HG03457 (cell line): ENCODE measurements at regions not wholly inside any gene's neighbourhood (a gene's known extent, or its start where the extent isn't known, plus 50 kb on each side); places are given as distances from the start of the nearest gene placed in this dataset.

Experiments used
- ATAC-seq: cut with Tn5 transposase; IDR thresholded peaks from one replicate; pipeline ENCODE4 v1.9.1; 2021; ENCODE audit warnings: moderate number of reproducible peaks; ENCODE audit not compliant: unreplicated experiment

DNA sequence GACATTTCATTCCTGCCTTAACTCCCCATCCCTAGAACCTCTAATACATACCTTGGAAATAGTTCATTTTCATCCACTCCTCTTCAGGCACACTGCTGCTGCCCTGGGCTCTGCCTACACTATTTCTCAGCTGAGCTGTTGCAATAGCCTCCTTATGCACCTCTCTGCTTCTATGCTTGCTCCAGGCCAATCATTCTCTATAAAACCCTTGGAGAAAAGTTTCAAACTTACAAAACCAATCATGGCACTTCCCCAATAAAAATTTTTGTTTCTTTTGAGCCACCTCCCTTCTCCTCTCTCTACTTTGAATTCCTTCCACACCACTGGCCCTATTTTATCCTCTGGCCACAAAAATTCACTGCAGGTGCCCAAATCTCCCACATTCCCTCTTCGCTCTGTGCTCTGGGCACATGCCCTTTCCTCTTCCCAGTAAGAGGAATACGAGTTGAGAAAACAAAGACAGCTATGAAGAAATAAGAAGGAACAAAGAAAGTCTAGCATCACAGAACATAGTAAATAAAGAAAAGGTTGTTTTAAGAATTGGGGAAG is 301.4 kb downstream of the ELAVL2 start:
- ATAC-seq = no peak

DNA sequence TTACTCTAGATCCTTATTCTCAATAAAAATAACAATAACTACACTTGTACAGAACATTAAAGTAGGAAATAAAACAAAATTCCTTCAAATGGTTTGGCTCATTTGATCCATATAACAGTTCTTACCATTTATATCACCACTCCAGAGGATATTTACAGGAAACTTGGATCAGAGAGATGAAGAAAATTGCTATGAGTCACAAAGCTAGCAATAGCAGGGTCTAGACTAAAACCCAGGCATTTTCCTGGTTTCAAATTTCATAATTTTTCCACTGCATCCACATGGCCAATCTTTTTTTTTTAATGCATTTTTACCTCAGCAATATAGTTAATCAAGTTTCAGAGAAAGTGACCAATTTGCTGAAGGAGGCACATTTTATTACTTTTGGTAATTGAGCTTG is 299.2 kb downstream of the ELAVL2 start:
- ATAC-seq = no peak

DNA sequence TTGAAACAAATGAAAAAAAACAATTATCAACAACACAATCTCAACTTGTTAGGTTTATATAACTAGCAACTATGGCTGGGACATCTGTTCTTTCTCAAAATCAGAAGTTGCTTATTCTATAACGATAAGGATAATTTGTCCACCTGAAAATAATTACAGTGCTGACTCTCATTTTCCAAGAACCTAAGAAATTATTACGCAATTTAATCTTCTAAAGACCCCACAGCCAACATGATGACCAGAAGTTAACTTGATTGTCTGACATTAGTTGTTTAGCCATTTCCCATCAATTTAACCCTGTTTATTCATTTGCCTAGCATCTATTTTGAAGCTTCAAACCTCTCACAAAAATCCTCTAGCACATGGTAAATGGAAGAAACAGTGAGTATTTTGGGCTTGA is 293.8 kb downstream of the ELAVL2 start:
- no peak for ATAC-seq

DNA sequence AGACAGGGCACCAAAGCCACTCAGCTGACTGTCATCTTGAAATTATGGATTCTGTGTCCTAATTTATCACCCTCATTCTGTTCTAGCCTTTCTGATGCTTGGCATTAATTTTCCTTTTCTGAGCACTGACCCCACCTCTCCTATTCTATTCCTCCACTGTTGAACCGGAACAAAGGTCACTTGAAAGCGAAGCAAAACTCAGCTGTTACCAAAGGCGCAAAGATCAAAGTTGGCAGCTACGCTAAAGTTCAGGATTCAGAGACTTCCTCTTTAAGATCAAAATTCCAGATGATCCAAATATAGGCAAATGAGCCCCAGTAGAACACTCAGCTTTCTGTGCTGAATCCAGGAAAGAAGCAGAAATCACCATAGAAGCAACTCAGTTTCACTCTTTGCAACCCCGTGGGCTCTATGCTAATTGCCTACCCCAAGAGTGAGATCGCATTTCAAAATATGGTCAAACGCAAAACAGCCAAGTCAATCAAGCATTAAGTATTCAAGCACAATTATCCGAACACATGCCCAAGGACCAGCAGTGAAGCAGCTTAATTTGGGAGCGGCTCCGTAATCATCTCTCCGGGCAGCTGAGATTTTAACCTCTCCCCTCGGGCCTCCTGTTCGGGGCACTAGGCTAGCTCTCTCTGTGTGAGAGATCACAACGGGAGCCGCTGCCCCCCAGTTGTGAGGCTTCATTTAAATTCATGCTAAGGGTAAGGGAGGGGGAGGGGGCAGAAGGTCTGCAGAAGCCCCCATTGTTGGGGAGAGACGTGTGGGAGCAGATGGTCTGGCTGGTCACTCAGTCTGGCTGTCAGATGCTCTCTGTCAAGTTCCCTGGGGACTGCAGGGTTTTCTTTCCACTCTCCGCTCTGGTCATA is 288.6 kb downstream of the ELAVL2 start:
- no peak for ATAC-seq

DNA sequence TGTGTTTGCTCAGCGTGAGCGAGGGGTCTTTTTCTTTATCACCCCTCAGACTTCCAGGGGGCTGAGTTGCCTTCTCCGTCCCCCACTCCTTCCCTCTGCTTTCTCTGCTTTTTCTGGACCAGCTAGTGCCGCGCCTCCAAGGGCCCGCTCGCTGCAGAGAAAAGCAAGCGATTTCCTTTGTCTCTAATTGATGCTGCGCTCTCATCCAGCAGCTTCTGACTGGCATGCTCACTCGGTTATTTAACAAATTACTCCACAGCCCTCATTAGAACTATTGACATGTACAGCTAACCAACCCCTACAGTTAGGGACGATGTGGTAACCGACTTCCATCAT is 288.0 kb downstream of the ELAVL2 start:
- no peak for ATAC-seq

DNA sequence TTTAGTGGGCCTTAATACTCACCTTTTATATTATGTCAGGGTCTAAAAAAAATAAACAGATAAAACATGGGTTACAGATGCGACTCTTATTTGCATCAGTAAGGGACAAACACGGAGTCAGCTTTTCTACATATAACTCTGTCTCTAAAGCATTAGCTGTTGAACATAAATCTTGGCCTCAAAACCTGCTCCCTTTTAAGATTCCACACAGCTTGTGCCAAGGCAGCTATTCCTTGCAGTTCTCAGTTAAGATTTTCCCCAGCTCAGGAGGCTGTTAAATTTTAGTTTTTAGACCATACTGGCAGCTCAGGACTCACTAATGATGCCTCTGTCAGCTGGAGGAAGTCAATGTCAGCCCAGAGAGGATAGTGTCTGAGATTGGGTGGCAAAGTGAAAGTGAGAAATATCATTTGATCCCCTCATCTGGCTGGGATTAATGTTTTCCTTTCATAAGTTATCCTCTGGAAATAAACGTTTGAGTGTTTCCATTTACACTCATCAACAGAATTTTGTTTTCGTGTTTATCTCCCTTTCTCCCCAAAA is 287.5 kb downstream of the ELAVL2 start:
- ATAC-seq = no peak

DNA sequence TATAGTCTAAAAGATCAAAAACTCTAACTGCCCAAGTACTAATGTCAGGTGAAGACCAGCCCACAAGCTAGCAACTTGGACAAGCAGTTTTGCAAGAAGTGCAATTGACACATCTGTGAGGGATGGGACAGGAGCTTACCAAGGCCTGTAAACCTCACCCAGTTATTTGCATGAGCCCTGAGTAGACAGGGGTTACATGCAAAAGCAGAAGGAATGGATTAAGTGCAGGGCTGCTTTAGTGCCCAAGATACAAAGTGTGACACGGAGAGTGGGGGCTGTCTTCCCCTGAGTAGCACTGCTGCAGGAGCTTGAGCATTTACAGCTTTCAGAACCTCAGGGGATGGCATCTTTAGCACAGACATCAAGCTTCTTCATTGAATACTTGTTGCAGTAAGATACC is 286.7 kb downstream of the ELAVL2 start:
- ATAC-seq = no peak

DNA sequence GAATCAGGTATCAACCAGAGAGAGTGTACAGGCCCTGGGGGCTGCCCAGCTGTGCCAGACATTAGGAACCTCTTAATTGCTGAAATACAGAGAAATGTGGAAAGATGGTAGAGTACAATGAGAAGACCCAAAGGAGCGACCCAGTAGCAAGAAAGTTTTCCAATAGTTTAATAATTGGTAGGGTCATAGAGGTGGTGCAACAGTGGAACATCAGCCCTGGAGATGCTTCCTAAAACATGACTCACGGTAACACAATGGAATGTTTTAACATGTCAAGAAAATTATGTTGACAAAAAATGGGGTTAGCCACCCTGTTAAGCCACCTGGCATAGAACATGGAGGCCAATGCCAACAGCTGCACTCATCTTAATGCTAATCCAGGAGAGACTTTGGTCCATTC is 284.1 kb downstream of the ELAVL2 start:
- ATAC-seq = no peak

DNA sequence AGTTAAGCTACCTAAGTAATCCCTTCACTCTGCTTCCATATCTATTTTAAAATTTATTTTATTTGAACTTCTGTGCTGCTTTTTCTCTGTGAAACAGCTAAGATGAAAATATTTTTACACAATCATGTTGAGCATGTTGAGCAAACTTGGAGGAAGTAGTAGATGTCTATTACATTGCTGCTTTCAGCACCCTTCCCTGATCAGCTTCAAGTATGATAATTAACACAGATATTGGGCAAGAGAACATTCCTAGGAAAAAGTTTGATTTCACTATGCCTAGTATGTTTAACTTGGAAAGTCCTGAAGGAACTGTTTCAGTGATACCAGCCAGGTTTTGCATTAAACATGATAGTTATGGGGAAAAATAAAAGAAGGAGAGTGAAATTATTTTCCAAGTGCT is 283.6 kb downstream of the ELAVL2 start:
- ATAC-seq = no peak

DNA sequence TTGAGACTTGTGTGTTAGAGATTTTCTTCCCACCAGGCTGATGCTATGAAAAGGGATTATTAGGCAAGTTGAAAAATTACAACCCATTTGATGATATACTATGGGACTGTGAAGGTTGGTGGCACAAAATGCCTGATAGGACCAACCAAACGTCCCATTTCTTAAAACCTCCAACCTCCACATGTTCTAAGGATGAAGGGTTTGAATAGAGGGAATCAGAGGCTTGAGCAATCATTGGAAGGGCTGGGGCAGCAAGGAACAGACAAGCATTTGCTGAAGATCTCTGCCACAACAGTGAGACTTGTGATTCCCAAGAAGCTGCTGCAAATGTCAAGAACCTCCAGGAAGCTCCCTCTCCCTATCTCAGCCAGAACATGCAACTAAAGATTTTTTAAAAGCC is 283.1 kb downstream of the ELAVL2 start:
- ATAC-seq = no peak

DNA sequence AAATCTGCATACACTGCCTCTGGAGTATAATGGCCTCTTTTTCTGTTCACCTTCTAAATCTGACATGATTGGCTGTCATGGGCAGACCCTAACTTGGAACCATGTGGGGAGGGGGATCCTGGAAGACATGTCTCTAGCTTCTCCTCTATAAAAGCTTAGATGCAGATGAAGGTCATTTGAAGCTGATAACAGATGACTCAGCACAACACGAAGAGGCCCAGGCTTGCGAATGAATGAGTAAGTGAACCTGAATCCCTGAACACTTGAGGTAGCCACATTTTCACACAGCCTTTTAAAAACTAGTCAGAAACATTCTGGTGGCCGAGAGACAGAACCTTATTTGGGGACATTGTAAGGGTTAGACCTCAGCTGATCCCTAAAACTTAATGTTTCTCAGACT is 282.6 kb downstream of the ELAVL2 start:
- no peak for ATAC-seq

DNA sequence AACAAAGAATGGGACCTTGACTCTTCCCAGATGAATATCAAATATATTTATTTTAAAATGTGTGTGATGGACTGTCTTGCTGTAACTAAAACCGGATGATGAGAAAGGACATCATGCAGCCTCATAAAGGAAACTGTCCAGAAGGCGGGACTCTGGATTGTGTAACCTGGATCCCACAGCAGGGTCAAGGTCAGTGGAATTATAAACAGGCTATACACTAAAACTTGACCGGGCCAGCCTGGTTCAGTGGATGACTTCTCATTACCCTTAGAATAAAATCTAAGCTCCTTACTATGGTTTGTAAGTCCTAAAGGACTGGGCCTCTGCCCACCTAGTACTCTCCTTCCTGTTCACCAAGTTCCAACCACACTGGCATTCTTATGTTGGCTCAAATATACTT is 280.3 kb downstream of the ELAVL2 start:
- no peak for ATAC-seq

DNA sequence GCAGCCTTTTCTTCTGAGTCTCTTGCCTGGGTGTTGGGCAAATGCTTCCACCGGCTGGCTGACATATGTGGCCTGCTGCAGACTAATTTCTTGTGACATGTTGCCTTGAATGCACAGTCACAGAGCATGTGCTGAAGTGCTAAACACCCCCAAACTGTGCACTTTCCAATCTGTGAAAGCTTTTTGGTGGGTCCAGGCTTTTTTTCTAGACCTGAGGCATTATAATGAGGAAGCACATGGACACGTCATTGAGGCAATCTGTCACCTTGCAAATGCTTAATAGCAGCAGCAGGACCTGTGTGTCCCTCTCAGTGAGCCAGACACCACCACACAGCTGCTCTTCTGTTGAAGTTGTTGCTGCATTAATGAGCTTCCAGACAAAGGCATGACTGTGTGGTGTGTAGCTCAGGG is 274.7 kb downstream of the ELAVL2 start:
- ATAC-seq = no peak

DNA sequence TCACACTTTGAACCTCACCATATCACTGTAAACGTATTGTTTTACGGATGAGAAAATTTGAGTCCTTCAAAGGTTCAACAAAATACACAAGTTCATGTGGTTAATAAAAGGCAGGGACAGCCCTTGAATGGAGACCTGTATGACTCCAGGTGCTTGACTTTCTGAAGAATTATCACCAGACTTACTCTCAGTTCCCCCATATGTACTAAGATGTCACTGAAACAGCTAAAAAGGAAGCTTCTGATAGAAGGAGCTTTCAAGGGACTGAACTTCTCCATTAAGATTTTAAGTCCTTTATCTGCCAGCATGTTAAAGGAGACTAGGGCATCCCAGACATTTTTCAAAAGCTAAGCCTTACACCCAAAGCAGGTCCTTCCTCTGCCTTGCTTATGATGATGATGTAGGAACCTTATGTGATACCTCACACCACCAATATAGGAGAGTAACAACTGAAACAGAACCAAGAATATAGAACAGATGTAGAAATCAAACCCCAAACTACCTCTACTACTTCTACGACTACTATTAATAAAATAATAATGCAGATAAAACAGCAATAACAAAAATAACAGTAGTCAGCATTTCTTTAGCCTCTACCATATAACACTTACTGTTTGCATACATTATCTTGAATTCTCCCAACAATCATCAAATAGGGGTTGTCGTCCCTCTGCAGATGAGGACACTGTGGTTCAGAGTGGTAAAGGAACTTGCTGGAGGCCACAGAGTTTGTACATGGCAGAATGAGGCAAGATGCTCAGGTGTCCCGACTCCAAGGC is 273.9 kb downstream of the ELAVL2 start:
- no peak for ATAC-seq

DNA sequence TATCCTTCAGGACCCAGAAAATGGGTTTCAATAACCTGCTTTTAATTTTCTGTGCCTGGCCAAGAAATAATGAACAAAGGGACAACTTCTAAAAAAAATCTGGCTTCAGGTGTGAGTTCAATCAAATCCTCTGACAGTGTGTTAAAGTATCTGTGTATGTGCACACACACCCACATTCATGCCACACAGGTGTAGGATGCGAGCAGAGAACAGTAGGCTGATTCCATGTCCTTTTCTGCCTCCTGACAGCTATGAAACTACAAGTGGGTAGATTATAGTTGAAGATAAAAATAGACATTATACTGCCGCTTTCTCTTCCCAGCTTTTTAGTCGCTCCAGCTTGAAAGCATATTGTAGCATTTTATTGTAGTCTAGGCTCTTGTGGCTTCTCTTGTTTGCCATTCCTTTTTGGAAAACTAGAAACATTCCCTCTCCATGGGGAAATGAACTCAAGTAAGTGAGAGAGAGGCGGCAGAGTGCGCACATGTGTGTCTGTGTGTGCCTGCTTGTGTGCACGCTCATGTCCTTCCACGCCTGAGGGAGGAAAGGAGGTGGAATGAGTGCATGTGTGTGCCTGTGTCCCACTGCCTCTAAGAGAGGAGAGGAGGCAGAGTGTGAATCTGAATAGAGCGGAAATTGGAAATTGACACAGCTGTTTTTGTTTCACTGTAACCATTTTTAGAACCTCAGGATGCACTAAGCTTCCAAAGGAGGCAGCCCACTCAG is 273.0 kb downstream of the ELAVL2 start:
- ATAC-seq = no peak

DNA sequence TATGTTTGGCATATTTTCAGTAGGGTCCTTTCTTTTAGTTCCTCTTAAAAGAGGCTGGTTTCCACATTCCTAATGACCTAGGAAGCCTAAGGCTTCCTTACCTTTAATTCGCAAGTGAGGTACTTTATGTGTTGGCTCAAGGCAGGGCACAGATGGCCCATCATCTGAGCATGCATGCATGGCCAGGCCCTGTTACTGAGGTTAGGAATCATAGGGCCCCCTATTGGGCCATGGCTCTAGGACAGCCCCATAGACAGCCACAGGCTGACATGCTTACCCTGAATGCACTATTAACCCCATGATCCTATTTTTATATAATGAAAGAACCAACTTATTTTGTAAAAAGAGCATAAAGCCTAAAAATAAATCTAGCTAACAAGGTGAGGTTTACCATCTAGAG is 271.4 kb downstream of the ELAVL2 start:
- ATAC-seq = no peak

DNA sequence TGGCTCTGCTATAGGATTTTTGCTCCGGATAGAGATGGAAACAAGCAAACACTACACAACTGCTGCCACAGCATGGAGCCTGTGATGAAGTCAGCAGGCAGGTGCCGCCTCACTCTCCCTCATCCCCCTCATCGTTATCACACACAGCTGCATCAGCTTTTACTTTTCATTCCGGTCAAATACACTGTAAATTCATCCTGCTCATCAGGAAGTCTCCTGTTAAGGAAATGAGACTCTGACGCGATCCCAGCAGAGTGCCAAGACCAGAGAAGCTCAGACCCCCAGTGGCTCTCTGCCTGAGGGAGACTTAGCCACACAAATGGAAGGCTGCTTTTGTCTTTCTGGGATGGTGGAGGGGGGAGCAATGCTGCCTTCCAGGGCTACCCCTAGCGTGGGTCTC is 270.2 kb downstream of the ELAVL2 start:
- no peak for ATAC-seq

DNA sequence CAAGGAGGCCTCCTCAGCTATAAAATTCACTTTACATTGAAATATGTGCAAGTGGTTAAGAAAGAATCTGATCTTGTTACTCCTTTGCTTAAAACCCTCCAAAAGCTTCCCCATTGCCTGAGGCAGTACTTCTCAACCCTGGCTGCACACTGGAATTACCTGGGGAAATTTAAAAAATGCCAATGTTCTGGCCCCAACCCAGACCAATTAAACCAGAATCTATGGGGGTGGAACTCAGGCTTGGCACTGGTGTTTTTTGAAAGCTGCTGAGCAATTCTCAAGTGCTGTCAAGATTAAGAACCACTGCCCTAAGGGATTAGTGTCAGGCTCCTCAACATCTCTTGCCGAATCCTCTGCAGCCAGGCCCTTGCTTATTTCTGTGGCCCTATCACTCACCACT is 269.6 kb downstream of the ELAVL2 start:
- ATAC-seq = no peak

DNA sequence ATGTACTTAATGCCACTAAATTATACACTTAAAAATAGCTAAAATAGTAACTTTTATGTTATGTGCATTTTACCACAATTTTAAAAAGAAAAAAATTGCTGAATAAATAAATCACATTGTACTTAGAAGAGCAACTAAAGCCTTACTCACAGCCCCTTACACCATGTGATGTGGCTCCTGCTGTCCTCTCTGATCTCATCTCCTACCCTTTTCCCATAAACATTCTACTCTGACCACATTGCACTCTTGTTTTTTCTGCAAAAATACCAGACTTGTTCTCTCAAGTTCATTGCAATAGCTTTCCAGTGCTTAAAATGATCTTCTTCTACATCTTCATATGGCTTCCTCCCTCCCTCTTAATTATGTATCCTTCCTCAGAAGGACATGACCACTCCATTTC is 268.4 kb downstream of the ELAVL2 start:
- ATAC-seq = no peak

DNA sequence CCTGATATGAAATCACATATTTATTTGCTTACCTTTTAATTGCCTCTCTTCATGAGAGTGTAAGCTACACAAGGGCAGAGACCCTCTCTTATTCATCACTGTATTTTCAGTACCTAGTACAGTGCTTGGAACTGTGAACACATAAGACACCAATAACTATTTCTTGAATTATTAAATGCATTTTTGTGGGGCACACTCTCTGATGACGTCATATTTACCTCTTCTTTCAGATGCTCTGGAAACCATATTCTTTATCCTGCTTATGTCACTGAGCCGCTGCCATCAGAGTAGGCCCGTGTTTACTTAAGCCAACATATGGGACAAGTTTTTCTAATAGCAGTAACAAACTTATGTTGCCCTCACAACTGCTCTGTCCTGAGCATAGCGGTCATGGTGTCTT is 266.5 kb downstream of the ELAVL2 start:
- ATAC-seq = no peak

DNA sequence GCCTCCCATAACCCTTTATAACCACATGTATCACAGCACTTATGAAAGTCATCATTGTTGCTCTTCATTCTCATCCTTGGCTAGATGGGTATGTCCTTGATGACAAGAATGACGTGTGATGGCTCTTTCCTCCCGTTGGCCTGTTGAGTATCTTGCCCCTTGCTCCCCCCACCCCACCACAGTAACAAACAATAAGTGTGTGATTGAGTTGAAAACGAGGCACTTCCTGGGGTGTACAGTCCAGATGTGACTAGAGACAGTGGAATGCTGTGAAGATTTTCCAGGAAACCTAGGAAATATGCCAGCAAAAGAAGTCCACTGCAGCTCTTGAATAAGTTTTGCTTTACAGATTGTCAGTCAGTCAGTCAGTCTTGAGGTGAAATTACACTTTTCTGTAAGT is 262.5 kb downstream of the ELAVL2 start:
- no peak for ATAC-seq
